Vagina (tissue), 2 donors: ENCODE measurements at regions not wholly inside any gene's neighbourhood (a gene's known extent, or its start where the extent isn't known, plus 50 kb on each side); places are given as distances from the start of the nearest gene placed in this dataset.

ENCODE experiments used
- POLR2AphosphoS5 ChIP-seq, 2 donors: sonication (generic); formaldehyde crosslinking; IDR thresholded peaks; one replicate each; pipeline ENCODE4 v1.9.0; 2017; ENCODE audit warnings: antibody characterized with exemption in 2 of 2, mild to moderate bottlenecking in 2 of 2, low read depth in 1 of 2; ENCODE audit not compliant: insufficient read depth in 1 of 2
- TF ChIP-seq, protein P1 (sequence below), 3 experiments: fragments of 450-650 bp in 2 of 3; fragments of 200-600 bp in 1 of 3; sonication (generic) in 1 of 3; IDR thresholded peaks; one replicate each; pipeline ENCODE4 v1.5.1; 2017 to 2019; ENCODE audit warnings: antibody characterized with exemption in 3 of 3, mild to moderate bottlenecking in 2 of 3, moderate library complexity in 2 of 3

DNA sequence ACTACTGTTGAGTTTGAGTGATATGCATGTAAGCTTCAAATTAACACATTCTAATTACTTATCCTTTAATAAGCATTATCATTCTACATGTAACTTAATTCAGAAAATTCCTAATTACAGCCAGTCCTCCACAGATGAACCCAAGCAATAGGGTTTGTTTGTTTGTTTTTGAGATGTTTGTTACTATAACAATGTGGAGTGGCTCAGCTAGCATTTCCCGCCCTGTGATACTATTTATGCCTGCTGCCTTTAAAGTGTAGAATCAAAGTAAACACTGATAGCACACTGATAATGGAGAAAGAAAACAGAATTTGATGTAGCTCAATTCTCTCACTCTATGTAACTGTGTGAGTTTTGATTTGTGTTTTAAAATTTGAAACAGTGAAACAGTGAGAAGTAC, 105.1 kb upstream of the IGF1R start:
- TF ChIP-seq, protein P1, sequence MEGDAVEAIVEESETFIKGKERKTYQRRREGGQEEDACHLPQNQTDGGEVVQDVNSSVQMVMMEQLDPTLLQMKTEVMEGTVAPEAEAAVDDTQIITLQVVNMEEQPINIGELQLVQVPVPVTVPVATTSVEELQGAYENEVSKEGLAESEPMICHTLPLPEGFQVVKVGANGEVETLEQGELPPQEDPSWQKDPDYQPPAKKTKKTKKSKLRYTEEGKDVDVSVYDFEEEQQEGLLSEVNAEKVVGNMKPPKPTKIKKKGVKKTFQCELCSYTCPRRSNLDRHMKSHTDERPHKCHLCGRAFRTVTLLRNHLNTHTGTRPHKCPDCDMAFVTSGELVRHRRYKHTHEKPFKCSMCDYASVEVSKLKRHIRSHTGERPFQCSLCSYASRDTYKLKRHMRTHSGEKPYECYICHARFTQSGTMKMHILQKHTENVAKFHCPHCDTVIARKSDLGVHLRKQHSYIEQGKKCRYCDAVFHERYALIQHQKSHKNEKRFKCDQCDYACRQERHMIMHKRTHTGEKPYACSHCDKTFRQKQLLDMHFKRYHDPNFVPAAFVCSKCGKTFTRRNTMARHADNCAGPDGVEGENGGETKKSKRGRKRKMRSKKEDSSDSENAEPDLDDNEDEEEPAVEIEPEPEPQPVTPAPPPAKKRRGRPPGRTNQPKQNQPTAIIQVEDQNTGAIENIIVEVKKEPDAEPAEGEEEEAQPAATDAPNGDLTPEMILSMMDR (IDR thresholded peaks at IDR 0.05): no peak
- TF ChIP-seq POLR2AphosphoS5 (IDR thresholded peaks at IDR 0.05; ENCODE audit: insufficient read depth in 1 of 2, low read depth in 1 of 2): no peak
